HG03460 (cell line): ENCODE measurements at regions not wholly inside any gene's neighbourhood (a gene's known extent, or its start where the extent isn't known, plus 50 kb on each side); places are given as distances from the start of the nearest gene placed in this dataset.
"Not testable (repeated sequence)": the region's sequence is repeated elsewhere in the genome, so short reads cannot be mapped to it uniquely, and the experiment has no call there.

Experiments used
- ATAC-seq: cut with Tn5 transposase; IDR thresholded peaks from one replicate; pipeline ENCODE4 v1.9.1; 2021; ENCODE audit not compliant: unreplicated experiment

GRCh38 chr3:89002191-89002590 lies 105.2 kb upstream of the EPHA3 start:
- no peak for ATAC-seq

- no peak for ATAC-seq
These were observed 93.9 kb upstream of the EPHA3 start for GRCh38 chr3:89013536-89013935.

DNA sequence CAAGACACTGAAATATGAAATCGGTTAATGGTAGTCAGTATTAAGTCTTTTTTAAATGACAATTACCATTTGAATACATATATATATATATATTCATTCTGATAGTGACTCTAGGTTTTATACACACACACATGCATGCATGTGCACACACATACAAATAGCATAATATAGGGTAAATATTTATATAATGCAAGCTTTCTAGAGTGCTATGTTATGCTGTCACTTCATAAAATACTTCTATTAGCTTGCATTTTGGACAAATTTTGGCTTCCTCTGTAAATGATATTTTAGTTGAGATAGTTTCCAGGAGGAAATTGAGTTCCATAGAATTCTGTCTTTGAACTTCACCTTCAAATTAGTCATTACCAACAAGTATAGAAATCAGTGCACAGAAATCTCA lies 89.9 kb upstream of the EPHA3 start:
- no peak for ATAC-seq

- no peak for ATAC-seq
These were observed 82.2 kb upstream of the EPHA3 start for GRCh38 chr3:89025185-89025584.

DNA sequence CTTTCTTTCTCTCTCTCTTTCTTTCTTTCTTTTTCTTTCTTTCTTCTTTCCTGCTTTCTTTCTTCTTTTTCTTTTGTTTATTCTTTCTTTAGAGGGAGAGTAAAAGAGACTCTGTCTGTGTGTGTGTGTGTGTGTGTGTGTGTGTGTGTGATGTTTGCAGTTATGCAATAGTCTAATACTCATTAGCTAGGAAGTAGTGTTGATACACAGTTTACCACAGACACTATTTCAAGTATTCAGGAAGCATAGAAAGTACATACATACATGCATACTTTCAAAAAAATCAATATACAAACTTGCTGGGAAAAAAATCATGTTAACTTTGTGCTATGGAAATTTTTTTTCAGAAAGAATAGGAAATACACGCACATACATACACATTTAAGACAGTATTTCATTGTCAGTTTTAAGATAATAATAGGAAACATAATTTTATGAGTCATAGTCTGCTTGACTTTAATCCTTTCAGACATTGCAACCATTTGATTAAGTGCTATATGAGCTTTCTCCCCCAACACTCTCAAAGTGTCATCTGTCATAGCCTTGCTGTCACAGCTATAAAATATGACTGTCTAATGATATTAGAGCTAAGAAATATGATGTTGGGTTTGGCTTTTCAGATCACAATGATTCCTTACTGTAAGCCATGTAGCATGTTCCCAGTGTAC lies 74.9 kb upstream of the EPHA3 start:
- ATAC-seq = no peak

DNA sequence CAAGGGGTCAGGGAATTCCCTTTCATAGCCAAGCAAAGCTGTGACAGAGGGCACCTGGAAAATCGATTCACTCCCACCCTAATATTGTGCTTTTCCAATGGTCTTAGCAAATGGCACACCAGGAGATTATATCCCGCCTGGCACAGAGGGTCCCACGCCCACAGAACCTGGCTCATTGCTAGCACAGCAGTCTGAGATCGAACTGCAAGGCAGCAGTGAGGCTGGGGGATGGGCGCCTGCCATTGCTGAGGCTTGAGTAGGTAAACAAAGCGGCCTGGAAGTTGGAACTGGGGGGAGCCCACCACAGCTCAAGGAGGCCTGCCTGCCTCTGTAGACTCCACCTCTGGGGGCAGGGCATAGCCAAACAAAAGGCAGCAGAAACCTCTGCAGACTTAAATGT lies 72.7 kb upstream of the EPHA3 start:
- ATAC-seq = not testable (repeated sequence)

DNA sequence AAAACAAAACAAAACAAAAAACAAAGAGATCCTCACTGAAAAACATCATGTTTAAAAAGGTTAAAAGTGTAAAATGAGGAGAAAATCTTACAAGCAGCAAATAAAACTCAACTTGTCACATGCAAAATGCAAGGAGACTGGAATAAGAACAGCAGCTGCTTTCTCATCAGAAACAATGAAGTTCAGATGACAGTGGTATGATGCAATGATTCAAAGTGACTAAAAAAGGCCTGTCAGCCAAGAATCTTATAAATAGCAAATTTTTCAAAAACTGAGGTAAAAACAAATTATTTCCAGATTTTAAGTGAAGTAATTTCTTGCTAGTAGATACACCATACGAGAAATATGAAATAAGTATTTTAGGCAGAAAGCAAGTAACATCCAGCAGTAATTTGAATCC lies 68.6 kb upstream of the EPHA3 start:
- ATAC-seq = no peak

DNA sequence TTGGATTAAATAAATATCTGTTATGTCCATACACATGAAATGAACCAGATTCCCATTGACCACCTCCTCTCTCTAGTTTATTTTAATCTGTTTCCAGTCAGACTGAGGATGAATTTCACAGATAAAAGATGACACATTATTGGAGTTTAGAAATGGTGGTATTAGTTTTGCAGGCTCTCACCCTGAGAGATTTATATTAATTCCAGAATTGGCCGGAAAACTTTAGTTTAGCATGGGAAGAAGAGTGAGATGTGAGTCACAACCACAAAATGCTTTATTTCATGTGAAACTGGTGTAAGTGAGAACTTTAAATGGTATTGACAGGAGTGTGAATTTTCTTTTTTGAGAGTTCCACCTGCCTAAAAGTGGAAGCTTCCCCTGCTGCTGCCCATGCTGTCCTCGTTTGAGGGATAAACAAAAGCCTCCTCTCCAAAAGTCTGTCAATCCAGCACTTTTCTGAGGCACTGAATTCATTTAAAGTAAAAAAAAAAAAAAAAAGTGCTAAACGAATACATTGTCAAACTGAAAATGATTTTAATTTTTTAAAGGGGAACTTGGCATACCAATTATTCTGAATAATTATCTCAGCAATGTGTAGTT lies 65.1 kb upstream of the EPHA3 start:
- ATAC-seq = no peak

DNA sequence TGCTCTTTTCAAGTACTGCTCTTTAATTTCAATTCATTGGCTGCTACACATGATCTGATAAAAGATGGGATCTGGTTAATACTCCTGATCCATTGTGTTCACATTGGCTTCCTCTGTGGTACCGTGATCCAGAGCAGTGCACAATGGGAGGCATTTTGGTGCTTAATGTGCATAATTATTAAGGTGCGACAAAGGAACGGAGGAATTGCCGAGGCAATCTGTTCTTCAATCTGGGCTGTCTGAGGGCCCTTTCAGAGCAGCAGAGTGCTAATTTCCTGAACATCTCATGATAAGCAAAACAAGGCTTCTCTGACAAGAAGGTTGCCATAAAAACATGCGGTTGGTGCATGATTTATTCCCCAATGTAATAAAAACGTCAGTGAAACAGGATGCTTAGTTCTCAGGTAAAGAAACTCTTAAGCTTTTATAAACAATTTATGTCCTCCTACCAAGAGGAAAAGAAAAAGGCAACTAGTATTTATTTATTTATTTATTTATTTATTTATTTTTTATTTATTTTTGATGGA lies 64.0 kb upstream of the EPHA3 start:
- no peak for ATAC-seq

- no peak for ATAC-seq
These were observed 60.8 kb upstream of the EPHA3 start for GRCh38 chr3:89046661-89047060.

GRCh38 chr3:89049119-89049518 lies 58.3 kb upstream of the EPHA3 start:
- no peak for ATAC-seq

- ATAC-seq = no peak
These were observed 55.0 kb upstream of the EPHA3 start for GRCh38 chr3:89052386-89052785.

GRCh38 chr3:89057398-89057797 lies 50.0 kb upstream of the EPHA3 start:
- no peak for ATAC-seq
